ENCODE measurements at regions not wholly inside any gene's neighbourhood (a gene's known extent, or its start where the extent isn't known, plus 50 kb on each side); places are given as distances from the start of the nearest gene placed in this dataset.

DNA sequence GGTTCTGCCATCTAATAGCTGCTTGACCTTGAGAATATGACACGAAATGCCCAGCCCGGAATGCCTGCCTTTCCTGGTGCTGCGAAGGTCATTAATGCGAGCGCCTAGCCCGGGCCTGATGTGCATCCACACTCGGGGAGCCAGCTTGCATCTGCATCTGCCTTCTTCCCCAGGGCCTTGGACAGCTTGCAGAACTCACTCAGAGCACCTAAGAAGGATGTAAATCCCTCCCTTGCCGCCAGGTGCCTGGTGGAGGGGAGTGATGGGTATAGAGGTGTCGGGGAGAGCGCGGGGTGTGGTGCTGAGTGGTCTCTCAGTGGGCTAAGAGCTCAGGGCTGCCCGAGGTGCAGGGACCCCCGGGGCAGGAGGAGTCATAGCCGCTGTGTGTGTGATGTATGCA, 127.2 kb downstream of the MRPL36 start:
- TF ChIP-seq, protein P1, sequence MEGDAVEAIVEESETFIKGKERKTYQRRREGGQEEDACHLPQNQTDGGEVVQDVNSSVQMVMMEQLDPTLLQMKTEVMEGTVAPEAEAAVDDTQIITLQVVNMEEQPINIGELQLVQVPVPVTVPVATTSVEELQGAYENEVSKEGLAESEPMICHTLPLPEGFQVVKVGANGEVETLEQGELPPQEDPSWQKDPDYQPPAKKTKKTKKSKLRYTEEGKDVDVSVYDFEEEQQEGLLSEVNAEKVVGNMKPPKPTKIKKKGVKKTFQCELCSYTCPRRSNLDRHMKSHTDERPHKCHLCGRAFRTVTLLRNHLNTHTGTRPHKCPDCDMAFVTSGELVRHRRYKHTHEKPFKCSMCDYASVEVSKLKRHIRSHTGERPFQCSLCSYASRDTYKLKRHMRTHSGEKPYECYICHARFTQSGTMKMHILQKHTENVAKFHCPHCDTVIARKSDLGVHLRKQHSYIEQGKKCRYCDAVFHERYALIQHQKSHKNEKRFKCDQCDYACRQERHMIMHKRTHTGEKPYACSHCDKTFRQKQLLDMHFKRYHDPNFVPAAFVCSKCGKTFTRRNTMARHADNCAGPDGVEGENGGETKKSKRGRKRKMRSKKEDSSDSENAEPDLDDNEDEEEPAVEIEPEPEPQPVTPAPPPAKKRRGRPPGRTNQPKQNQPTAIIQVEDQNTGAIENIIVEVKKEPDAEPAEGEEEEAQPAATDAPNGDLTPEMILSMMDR (IDR thresholded peaks at IDR 0.05): no peak
- 69 to 72% methylated on average over 14 of the region's 14 CpGs for WGBS, 2 donors
- Histone ChIP-seq H3K36me3 (no peaks in the 10 kb centered on the region), H3K27ac (no peak overlapping the region), H3K4me1 (peaks cover 0 to 7% (median 0%) of the 10 kb centered on the region in 9 donors), H3K4me3 (no peak overlapping the region), H3K9me3 (peaks cover 0 to 12% (median 0%) of the 10 kb centered on the region in 11 donors), H3K27me3 (peaks cover 8 to 71% (median 55%) of the 10 kb centered on the region in 7 donors)
- no peak for DNase-seq
- intact Hi-C loops (cut with DNase I): no loop called here
- no peak for ATAC-seq

GRCh38 chr5:1671351-1671750, 128.3 kb downstream of the MRPL36 start:
- Histone ChIP-seq H3K27ac (no peak overlapping the region), H3K27me3 (peaks cover 14 to 81% (median 64%) of the 10 kb centered on the region in 7 donors), H3K9me3 (peaks cover 0 to 9% (median 0%) of the 10 kb centered on the region in 11 donors), H3K4me1 (peaks cover 0 to 13% (median 4%) of the 10 kb centered on the region in 9 donors), H3K36me3 (no peaks in the 10 kb centered on the region), H3K4me3 (no peak overlapping the region)
- ATAC-seq: no peak
- WGBS, 2 donors: 85 to 87% methylated on average over 11 of the region's 11 CpGs
- DNase-seq: no peak
- intact Hi-C loops (cut with DNase I): no loop called here
- TF ChIP-seq, protein P1 (IDR thresholded peaks at IDR 0.05): no peak

GRCh38 chr5:1670351-1670750, 129.3 kb downstream of the MRPL36 start:
- no peak for ATAC-seq
- intact Hi-C loops (cut with DNase I): no loop called here
- no peak overlapping the region for H3K27ac ChIP-seq
- no peaks in the 10 kb centered on the region for H3K36me3 ChIP-seq
- 59 to 63% methylated on average over 2 of the region's 2 CpGs for WGBS, 2 donors
- H3K4me1 ChIP-seq: peaks cover 0 to 13% (median 4%) of the 10 kb centered on the region in 9 donors
- no peak for DNase-seq
- TF ChIP-seq, protein P1 (IDR thresholded peaks at IDR 0.05): no peak
- H3K27me3 ChIP-seq: peaks cover 17 to 91% (median 74%) of the 10 kb centered on the region in 7 donors
- peaks cover 0 to 9% (median 0%) of the 10 kb centered on the region in 11 donors for H3K9me3 ChIP-seq
- H3K4me3 ChIP-seq: no peak overlapping the region

DNA sequence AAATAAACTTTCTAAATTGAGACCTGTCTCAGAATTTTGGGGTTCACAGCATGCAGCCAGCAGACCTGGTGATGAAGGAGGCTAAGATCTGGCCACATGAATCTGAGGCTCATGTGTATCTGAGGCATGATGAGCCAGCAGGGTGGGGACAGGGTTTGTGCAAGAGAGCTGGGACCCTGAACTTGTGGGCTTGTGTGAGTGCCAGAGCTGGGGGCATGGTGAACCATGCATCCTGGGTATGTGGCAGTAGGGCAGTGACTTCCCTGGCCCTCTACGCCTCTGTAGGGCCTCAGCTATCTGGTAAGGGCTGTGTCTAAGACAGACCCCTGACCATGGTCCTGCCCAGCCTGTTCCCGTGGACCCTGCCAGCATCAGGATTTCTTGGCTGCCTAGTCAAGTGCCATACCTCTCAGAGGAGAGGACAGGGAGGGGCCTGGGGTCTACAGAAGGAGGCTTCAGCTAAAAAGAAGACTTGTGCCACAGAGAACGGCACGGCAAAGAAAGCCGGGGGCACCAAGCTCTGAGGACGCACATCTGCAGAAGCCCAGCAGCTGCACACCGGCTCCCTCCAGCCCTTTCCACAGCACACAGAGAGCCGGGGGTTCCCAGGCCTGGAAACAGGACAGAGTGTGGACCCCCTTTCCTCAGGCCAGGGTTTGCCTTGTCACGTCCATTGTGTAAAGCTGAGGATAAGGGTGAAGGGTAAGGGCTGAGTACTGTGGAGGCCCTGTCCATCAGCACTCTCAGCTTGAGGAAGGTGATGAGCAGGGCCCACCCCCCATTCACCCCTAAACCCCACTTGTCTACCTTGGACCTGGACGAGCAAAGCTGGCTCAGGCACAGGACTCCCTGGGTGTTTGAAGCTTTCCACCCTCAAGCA, 130.1 kb downstream of the MRPL36 start:
- ATAC-seq (peak in 1 of 8 donors; percentile 4), DNase-seq (no peak)
- intact Hi-C loops (cut with DNase I): loop anchor here in 2 of 10 donors (5.0 to 10.0 kb wide), 2 partner anchors 365 to 368 kb away; no protein-coding TSS in a partner anchor
- H3K9me3 ChIP-seq: peaks cover 0 to 9% (median 0%) of the 10 kb centered on the region in 11 donors
- 77 to 83% methylated on average over 10 of the region's 10 CpGs for WGBS, 2 donors
- no peak overlapping the region for H3K4me3 ChIP-seq
- H3K4me1 ChIP-seq: peaks cover 0 to 13% (median 4%) of the 10 kb centered on the region in 9 donors
- H3K27ac ChIP-seq: no peak overlapping the region
- TF ChIP-seq, protein P1 (IDR thresholded peaks at IDR 0.05): no peak
- H3K36me3 ChIP-seq: no peaks in the 10 kb centered on the region
- peaks cover 17 to 94% (median 82%) of the 10 kb centered on the region in 7 donors for H3K27me3 ChIP-seq

All from heart right ventricle (tissue), 16 donors.